ENCODE measurements at regions not wholly inside any gene's neighbourhood (a gene's known extent, or its start where the extent isn't known, plus 50 kb on each side); places are given as distances from the start of the nearest gene placed in this dataset.

DNA sequence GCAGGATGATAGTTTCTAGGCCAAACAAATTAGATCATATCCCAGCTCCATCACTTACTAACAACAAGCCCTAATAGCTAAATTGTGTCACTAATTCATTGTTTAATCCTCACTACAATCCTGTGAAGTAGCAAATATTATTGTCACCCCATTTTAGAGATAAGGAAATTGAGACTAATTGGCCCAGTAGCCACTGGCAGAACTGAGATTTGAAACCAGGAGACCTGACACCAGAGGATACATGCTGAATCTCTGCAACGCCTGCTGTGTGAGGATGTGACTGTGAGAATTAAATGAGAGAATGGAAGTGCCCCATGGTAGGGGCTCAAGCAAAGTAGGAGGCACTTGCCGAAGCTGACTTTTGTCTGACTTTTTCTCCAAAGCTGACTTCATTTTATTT is 124.3 kb upstream of the CITED2 start:
- DNase-seq (ENCODE audit: low read depth), result no peak
- TF ChIP-seq MYC (IDR thresholded peaks at IDR 0.05; ENCODE audit: low read depth, low read length) (no peak), POLR2A (IDR thresholded peaks at IDR 0.05; ENCODE audit: extremely low read depth, insufficient read length) (no peak)
- TF ChIP-seq, protein P1, sequence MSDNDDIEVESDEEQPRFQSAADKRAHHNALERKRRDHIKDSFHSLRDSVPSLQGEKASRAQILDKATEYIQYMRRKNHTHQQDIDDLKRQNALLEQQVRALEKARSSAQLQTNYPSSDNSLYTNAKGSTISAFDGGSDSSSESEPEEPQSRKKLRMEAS (IDR thresholded peaks at IDR 0.05; ENCODE audit: low read depth, low read length), result no peak
- TF ChIP-seq, protein P2, sequence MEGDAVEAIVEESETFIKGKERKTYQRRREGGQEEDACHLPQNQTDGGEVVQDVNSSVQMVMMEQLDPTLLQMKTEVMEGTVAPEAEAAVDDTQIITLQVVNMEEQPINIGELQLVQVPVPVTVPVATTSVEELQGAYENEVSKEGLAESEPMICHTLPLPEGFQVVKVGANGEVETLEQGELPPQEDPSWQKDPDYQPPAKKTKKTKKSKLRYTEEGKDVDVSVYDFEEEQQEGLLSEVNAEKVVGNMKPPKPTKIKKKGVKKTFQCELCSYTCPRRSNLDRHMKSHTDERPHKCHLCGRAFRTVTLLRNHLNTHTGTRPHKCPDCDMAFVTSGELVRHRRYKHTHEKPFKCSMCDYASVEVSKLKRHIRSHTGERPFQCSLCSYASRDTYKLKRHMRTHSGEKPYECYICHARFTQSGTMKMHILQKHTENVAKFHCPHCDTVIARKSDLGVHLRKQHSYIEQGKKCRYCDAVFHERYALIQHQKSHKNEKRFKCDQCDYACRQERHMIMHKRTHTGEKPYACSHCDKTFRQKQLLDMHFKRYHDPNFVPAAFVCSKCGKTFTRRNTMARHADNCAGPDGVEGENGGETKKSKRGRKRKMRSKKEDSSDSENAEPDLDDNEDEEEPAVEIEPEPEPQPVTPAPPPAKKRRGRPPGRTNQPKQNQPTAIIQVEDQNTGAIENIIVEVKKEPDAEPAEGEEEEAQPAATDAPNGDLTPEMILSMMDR (IDR thresholded peaks at IDR 0.05; ENCODE audit: low read depth, low read length), result no peak
- H3K4me3 ChIP-seq (ENCODE audit: low read depth, low read length), result no peak overlapping the region

DNA sequence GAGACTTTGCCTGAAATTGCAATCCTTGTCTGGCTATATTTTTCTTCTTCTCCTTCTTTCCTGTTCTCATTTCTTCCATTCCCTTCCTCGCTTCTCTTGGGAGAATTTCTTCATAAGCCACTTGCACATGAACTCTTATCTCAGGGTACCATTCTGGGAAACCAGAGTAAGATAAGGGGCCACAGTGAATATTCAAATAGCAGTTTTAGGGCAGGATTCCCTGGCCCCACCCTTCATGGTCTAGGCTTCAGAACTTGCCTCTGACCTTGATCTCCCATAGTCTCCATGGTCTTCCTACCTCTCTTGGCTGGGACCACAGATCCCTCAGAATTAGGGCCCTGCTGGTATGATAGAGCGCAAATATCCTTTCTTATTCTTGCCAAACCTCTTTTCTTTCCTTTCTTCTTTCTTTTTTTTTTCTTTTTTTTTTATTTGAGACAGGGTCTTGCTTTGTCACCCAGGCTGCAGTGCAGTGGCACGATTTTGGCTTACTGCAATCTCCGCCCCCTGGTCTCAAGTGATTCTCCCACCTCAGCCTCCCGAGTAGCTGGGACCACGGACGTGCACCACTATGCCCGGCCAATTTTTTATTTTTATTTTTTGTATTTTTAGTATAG is 123.0 kb upstream of the CITED2 start:
- no peak overlapping the region for H3K4me3 ChIP-seq (ENCODE audit: low read depth, low read length)
- DNase-seq (ENCODE audit: low read depth), result no peak
- TF ChIP-seq MYC (IDR thresholded peaks at IDR 0.05; ENCODE audit: low read depth, low read length) (no peak), POLR2A (IDR thresholded peaks at IDR 0.05; ENCODE audit: extremely low read depth, insufficient read length) (no peak)
- TF ChIP-seq, protein P1 (IDR thresholded peaks at IDR 0.05; ENCODE audit: low read depth, low read length), result no peak
- TF ChIP-seq, protein P2 (IDR thresholded peaks at IDR 0.05; ENCODE audit: low read depth, low read length), result no peak

DNA sequence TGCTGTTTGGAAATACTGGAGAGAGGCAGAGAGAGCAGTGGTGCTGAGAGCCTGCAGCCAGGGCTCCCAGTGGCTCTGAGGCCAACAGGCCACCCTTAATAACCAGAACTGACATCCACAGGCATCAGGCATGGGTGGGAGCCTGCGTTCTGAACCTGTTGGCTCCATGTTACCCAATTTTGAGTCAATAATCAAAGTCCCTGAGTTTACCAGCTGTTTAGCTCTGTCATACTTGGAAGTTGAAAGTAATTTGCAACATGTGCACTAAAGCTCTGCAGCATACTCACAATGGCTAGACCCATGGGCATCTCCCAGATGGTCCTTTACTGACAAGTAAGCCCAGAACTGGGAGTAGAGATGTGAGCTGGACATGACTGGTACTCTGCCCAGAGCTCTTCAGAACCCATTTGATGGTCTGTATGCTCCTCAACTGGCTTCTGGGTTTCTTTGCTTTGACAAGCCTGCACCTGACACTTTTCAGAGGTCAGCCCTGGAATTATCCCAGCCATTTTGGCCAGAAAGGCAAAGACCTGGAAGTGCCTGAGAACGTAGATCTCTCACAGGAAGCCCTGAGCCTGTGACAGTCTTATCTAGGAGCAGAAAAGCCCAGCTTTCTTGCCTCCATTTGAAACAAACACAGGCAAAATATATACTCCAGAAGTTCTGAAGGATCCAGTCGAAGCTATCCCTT is 122.4 kb upstream of the CITED2 start:
- DNase-seq (ENCODE audit: low read depth), result no peak
- TF ChIP-seq, protein P1 (IDR thresholded peaks at IDR 0.05; ENCODE audit: low read depth, low read length), result no peak
- no peak for TF ChIP-seq POLR2A (IDR thresholded peaks at IDR 0.05; ENCODE audit: extremely low read depth, insufficient read length)
- no peak for TF ChIP-seq MYC (IDR thresholded peaks at IDR 0.05; ENCODE audit: low read depth, low read length)
- TF ChIP-seq, protein P2 (IDR thresholded peaks at IDR 0.05; ENCODE audit: low read depth, low read length), result no peak
- H3K4me3 ChIP-seq (ENCODE audit: low read depth, low read length), result no peak overlapping the region

DNA sequence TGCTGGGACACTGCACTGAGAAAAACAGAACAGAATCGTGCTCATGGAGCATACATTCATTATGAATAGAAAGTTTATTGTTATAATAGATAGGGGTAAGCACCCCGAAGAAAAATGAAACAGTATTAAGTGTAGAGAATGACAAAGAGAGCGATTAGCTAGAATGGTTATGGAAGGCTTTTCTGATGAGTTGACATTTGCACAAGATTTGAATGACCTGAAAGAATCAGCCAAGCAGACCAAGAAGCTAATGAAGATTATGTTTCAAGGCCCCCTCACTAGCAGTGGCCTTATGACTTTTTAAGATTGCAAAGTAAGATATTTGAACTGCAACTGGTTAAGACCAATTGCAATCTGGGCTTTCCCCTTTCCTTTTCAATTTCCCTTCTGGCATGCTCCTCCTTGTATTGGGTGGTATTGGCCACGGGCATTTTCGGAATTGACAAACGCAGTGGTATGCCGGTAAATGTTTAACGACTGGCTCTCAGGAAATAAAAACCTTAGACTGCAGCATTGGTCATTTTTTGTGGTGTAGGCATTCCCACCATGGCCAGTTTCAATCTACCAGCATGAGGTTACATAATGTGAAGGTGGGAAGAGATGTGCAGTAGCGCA is 120.0 kb upstream of the CITED2 start:
- DNase-seq (ENCODE audit: low read depth), result no peak
- no peak for TF ChIP-seq POLR2A (IDR thresholded peaks at IDR 0.05; ENCODE audit: extremely low read depth, insufficient read length)
- no peak overlapping the region for H3K4me3 ChIP-seq (ENCODE audit: low read depth, low read length)

DNA sequence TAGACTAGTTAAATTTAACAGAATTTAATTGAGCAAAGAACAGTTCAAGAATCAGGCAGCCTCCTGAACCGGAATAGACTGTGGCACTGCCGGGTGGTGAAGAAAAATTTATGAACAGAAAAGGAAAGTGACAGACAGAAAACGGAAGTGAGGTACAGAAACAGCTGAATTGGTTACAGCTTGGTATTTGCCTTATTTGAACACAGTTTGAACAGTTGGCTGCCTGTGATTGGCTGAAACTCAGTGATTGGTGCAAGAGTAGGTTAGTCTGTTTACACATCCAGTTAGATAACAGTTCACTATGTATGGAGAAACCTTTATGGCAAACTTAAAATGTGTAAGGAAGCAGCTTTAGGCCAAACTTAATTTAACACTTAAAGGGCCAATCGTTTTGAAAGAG is 116.0 kb upstream of the CITED2 start:
- DNase-seq (ENCODE audit: low read depth), result no peak
- no peak for TF ChIP-seq MYC (IDR thresholded peaks at IDR 0.05; ENCODE audit: low read depth, low read length)
- TF ChIP-seq, protein P2 (IDR thresholded peaks at IDR 0.05; ENCODE audit: low read depth, low read length), result no peak
- no peak for TF ChIP-seq POLR2A (IDR thresholded peaks at IDR 0.05; ENCODE audit: extremely low read depth, insufficient read length)
- TF ChIP-seq, protein P1 (IDR thresholded peaks at IDR 0.05; ENCODE audit: low read depth, low read length), result no peak
- no peak overlapping the region for H3K4me3 ChIP-seq (ENCODE audit: low read depth, low read length)

DNA sequence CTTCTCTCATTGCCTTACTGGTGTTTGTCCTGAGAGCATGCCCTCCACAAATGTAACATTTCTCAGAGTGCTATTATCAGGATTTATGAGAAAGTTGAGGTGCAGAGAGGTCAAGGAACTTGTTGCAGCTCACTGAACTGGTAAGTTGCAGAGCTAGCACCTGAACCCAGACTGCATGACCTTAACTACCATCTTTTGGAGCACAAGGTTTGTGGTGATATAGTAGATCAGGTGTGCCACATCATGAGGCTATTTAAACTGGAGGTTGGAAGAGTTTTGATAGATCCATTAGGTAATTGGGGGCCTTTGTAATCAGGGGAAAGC is 112.0 kb upstream of the CITED2 start:
- H3K4me3 ChIP-seq (ENCODE audit: low read depth, low read length), result no peak overlapping the region
- TF ChIP-seq, protein P2 (IDR thresholded peaks at IDR 0.05; ENCODE audit: low read depth, low read length), result no peak
- TF ChIP-seq, protein P1 (IDR thresholded peaks at IDR 0.05; ENCODE audit: low read depth, low read length), result no peak
- TF ChIP-seq POLR2A (IDR thresholded peaks at IDR 0.05; ENCODE audit: extremely low read depth, insufficient read length) (no peak), MYC (IDR thresholded peaks at IDR 0.05; ENCODE audit: low read depth, low read length) (no peak)
- no peak for DNase-seq (ENCODE audit: low read depth)
